ENCODE measurements at regions not wholly inside any gene's neighbourhood (a gene's known extent, or its start where the extent isn't known, plus 50 kb on each side); places are given as distances from the start of the nearest gene placed in this dataset.

DNA sequence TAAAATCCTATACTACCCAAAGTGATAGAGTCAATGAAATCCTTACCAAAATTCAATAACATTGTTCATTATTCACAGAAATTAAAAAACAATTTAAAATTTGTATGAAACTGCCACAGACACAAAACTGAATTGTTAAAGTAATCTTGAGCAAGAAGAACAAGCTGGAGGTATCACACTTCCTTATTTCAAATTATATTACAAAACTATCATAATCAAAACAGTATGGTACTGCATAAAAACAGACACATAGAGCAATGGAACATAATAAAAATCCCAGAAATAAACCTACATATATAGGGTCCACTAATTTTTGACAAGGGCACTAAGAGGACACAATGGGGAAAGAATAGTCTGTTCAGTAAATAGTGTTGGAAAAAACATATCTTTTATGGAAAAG lies 316.2 kb downstream of the PTPRC start:
- TF ChIP-seq, protein P1, sequence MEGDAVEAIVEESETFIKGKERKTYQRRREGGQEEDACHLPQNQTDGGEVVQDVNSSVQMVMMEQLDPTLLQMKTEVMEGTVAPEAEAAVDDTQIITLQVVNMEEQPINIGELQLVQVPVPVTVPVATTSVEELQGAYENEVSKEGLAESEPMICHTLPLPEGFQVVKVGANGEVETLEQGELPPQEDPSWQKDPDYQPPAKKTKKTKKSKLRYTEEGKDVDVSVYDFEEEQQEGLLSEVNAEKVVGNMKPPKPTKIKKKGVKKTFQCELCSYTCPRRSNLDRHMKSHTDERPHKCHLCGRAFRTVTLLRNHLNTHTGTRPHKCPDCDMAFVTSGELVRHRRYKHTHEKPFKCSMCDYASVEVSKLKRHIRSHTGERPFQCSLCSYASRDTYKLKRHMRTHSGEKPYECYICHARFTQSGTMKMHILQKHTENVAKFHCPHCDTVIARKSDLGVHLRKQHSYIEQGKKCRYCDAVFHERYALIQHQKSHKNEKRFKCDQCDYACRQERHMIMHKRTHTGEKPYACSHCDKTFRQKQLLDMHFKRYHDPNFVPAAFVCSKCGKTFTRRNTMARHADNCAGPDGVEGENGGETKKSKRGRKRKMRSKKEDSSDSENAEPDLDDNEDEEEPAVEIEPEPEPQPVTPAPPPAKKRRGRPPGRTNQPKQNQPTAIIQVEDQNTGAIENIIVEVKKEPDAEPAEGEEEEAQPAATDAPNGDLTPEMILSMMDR (IDR thresholded peaks at IDR 0.05), result no peak
- no peak for TF ChIP-seq POLR2A (IDR thresholded peaks at IDR 0.05)
